KBM-7 (cell line): ENCODE measurements at regions not wholly inside any gene's neighbourhood (a gene's known extent, or its start where the extent isn't known, plus 50 kb on each side); places are given as distances from the start of the nearest gene placed in this dataset.
"Not testable (repeated sequence)": the region's sequence is repeated elsewhere in the genome, so short reads cannot be mapped to it uniquely, and the experiment has no call there.

ENCODE experiments used
- DNase-seq: peaks from one replicate; pipeline ENCODE4 v3.0.0-alpha.2; 2015
- in situ Hi-C: fragments of 300-500 bp; cut with MboI; formaldehyde crosslinking; loops from 2 replicates; pipeline ENCODE4 v1.14.3; 2020; ENCODE audit warnings: low sequenced_read_pairs, low pct_unique_long_range_greater_than_20kb, mixed read lengths

GRCh38 chrX:130545796-130546195 lies 144.0 kb downstream of the RBMX2 start:
- in situ Hi-C loops: loop anchor here (25.0 kb wide), 1 partner anchor 367 kb away; the partner anchor contains the start of gene ENOX2
- no peak for DNase-seq

GRCh38 chrX:130549382-130549781 lies 147.6 kb downstream of the RBMX2 start:
- in situ Hi-C loops: loop anchor here (25.0 kb wide), 1 partner anchor 363 kb away; the partner anchor contains the start of gene ENOX2
- not testable (repeated sequence) for DNase-seq

GRCh38 chrX:130550351-130550750 lies 148.6 kb downstream of the RBMX2 start:
- peak; percentile 19 for DNase-seq
- in situ Hi-C loops: no loop called here

GRCh38 chrX:130552444-130553073 lies 150.8 kb downstream of the RBMX2 start:
- in situ Hi-C loops: no loop called here
- no peak for DNase-seq

GRCh38 chrX:130555341-130555740 lies 153.6 kb downstream of the RBMX2 start:
- in situ Hi-C loops: no loop called here
- no peak for DNase-seq

GRCh38 chrX:130555757-130556156 lies 154.0 kb downstream of the RBMX2 start:
- no peak for DNase-seq
- in situ Hi-C loops: no loop called here

- no peak for DNase-seq
- in situ Hi-C loops: no loop called here
Measured at GRCh38 chrX:130556951-130557350, 155.2 kb downstream of the RBMX2 start.

- in situ Hi-C loops: no loop called here
- DNase-seq: no peak
Measured at GRCh38 chrX:130560544-130560943, 158.8 kb downstream of the RBMX2 start.

GRCh38 chrX:130561930-130562329 lies 160.1 kb downstream of the RBMX2 start:
- no peak for DNase-seq
- in situ Hi-C loops: no loop called here

- in situ Hi-C loops: no loop called here
- no peak for DNase-seq
Measured at GRCh38 chrX:130563476-130563875, 161.7 kb downstream of the RBMX2 start.

GRCh38 chrX:130566028-130566683 lies 164.4 kb downstream of the RBMX2 start:
- in situ Hi-C loops: no loop called here
- DNase-seq: no peak

GRCh38 chrX:130573030-130573429 lies 171.2 kb downstream of the RBMX2 start:
- DNase-seq, in situ Hi-C loops: not testable (repeated sequence)
